ENCODE measurements at regions not wholly inside any gene's neighbourhood (a gene's known extent, or its start where the extent isn't known, plus 50 kb on each side); places are given as distances from the start of the nearest gene placed in this dataset.

DNA sequence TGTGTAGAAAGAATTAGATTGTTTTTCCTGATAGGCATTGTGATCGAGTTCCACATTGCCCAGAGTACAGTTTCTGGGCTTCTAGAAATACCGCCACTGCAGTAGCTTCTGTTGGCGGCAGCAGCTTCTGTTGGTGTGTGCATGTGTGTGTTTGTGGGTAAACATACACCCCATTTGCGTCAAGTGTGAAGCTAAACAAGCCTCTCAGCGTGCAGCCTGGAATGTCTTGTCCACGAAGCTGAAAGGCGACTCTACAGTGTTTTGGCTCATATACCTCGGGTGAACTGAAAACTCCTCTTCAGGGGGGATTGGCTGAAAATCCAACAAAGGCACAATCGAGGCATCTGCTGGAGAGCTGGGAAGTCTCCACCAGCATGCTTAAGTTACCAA, 112.0 kb upstream of the E2F8 start:
- no peak overlapping the region for H3K4me3 ChIP-seq (ENCODE audit: low read depth, low read length)
- TF ChIP-seq, protein P1, sequence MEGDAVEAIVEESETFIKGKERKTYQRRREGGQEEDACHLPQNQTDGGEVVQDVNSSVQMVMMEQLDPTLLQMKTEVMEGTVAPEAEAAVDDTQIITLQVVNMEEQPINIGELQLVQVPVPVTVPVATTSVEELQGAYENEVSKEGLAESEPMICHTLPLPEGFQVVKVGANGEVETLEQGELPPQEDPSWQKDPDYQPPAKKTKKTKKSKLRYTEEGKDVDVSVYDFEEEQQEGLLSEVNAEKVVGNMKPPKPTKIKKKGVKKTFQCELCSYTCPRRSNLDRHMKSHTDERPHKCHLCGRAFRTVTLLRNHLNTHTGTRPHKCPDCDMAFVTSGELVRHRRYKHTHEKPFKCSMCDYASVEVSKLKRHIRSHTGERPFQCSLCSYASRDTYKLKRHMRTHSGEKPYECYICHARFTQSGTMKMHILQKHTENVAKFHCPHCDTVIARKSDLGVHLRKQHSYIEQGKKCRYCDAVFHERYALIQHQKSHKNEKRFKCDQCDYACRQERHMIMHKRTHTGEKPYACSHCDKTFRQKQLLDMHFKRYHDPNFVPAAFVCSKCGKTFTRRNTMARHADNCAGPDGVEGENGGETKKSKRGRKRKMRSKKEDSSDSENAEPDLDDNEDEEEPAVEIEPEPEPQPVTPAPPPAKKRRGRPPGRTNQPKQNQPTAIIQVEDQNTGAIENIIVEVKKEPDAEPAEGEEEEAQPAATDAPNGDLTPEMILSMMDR (conservative IDR thresholded peaks at IDR 0.05; ENCODE audit: low read depth, low read length): no peak
- peak; percentile 52 for DNase-seq (ENCODE audit: low read depth)

DNA sequence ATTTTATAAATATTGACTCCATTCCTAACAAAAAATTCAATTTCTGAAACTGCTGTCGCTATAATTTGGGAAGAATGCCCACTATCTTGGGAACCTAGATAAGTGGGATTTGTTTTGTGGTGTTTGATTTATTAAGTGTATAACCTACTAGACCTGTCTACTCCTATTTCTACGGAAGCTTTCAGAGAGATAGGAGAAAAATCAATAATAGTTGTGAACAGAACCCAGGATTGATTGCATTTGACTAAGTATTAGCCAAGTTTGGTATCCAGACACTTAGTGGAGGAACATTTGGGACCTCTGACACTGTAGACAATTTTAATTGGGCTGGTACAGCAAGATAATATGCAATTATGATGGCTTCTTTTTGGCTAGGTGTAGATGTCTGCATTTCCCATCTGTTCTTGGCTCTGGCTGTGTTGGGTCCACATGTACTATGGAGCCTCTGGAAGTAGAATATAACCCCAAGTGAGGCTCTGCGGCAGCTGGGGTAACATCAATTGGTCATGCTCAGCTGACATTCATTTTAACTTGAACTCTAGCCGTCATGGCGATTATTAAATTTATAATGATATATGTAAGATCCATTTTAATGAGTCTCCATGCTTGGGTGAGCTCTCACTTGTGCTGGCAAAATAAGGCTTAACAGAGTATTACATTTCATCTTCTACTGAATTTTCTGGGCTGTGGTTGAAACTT, 111.5 kb upstream of the E2F8 start:
- no peak overlapping the region for H3K4me3 ChIP-seq (ENCODE audit: low read depth, low read length)
- TF ChIP-seq, protein P1 (conservative IDR thresholded peaks at IDR 0.05; ENCODE audit: low read depth, low read length): no peak
- no peak for DNase-seq (ENCODE audit: low read depth)

DNA sequence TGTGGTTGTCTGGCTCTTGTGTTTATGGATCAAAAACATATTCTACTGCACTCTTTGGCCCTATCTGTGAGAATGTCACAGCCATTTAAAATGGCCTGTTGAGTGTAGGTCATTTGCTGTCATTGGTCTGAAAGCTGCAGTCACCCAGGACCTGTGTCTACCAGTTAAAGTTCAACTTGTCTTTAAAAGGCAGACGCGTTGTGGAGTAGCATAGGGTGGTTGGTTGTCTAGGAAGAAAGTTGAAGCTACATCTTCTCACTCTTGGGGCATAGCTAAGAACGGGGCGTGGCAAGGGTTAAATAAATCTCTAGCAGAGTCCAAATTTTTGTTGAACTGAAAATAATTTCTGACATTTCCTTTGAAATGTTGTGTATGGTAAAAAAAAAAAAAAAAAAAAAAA, 110.7 kb upstream of the E2F8 start:
- no peak overlapping the region for H3K4me3 ChIP-seq (ENCODE audit: low read depth, low read length)
- TF ChIP-seq, protein P1 (conservative IDR thresholded peaks at IDR 0.05; ENCODE audit: low read depth, low read length): no peak
- no peak for DNase-seq (ENCODE audit: low read depth)

DNA sequence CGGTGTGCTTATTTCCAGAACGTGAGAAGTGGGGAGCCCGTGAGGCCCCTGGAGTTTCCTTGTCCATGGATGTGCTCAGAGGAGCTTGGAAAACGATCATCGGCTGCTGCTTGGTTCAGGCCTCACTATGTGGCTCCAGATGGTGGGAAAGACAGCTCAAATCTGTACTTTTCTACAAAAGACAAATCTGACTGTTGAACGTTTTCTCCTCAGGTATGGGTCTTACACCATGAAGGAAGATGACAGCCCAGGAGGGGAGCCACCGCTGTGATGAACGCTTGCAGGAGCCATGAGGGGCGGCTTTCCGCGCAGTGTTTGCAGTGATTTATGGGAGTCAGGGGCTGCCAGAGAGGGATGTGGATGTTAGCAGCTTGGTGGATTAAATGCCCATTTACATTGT, 109.4 kb upstream of the E2F8 start:
- no peak for DNase-seq (ENCODE audit: low read depth)
- TF ChIP-seq, protein P1 (conservative IDR thresholded peaks at IDR 0.05; ENCODE audit: low read depth, low read length): no peak
- no peak overlapping the region for H3K4me3 ChIP-seq (ENCODE audit: low read depth, low read length)

DNA sequence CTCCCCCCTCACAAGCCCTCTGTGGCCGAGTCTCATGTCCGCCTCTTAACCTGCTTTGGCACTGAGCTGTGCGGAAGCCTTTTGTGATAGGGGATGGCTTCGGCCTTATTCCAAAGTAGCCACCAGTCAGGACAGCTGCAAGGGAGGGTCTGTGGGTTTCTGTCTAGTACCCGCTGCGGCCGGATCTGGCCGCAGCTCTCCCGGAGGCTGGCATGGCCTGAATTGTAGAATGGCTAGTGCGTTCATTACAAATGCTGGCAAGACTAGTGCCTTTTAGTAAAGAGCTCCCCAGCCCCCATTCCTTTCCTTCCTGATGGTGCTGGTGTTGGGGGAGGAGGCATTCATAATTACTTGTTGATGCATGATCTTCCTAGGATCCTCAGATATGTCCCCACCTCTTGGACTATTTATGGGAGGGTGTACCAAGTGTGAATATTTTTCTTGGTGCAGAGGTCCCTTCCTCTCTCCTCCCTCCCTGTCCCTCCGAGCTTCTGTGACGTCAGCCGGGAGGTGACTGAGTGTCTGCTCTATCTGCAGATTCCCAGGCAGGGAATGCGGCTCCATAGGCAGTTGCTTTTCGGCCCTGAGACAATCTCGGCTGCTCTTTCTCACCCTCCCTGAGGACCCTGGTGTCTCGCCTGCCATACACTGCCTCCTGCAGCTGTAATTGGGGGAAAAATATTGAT, 108.7 kb upstream of the E2F8 start:
- TF ChIP-seq, protein P1 (conservative IDR thresholded peaks at IDR 0.05; ENCODE audit: low read depth, low read length): no peak
- no peak for DNase-seq (ENCODE audit: low read depth)
- H3K4me3 ChIP-seq (ENCODE audit: low read depth, low read length): no peak overlapping the region

DNA sequence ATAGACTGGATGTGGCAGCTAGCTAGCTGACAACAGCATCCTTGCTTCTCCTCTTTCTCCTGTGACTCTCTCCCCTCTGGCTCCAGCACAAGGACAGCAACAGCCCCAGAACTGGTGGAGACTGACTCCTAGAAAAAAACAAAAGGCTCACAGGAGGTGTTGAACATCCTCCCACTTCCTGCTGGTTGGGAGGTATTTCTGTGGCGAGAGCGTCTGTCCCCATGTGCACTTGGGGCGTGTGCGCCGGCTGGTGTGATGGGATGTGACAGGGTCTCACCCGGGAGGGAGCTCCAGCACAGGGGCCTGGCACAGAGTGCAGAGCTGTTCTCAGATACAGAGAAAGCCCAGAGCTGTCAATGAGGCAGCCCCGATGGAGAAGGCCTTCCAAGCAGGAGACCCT, 107.2 kb upstream of the E2F8 start:
- no peak for DNase-seq (ENCODE audit: low read depth)
- TF ChIP-seq, protein P1 (conservative IDR thresholded peaks at IDR 0.05; ENCODE audit: low read depth, low read length): no peak
- H3K4me3 ChIP-seq (ENCODE audit: low read depth, low read length): no peak overlapping the region
